HCT116 (cell line): ENCODE measurements at regions not wholly inside any gene's neighbourhood (a gene's known extent, or its start where the extent isn't known, plus 50 kb on each side); places are given as distances from the start of the nearest gene placed in this dataset.

Experiments
- ATAC-seq: fragments of 200-7000 bp; cut with Tn5 transposase; 2 replicates; pipeline ENCODE4 v1.9.1; 2020; ENCODE audit warnings: mild to moderate bottlenecking, moderate library complexity
- BruUV-seq: library from RNA; stranded (reverse); fragments of 400-500 nt; replicated peaks from 2 replicates; lab custom pipeline; 2021; lab: Mats Ljungman, UMichigan
- CTCF ChIA-PET: fragments of 300-600 bp; sonication (Branson Sonifier 250); formaldehyde crosslinking; loops from one replicate; lab custom pipeline; 2021; ENCODE audit warnings: antibody characterized with exemption; lab: Charles Lee
- POLR2A ChIA-PET: fragments of 300-600, 350-600 bp; sonication (Branson Sonifier 250); formaldehyde crosslinking; loops from one replicate; lab custom pipeline; 2021; ENCODE audit warnings: antibody characterized with exemption; lab: Charles Lee
- RAD21 ChIA-PET, 2 experiments: fragments of 300-600 bp; sonication (Branson Sonifier 250); formaldehyde crosslinking; loops; one replicate each; lab custom pipeline; 2023; ENCODE audit warnings: low total read pairs in 2 of 2; ENCODE audit not compliant: uncharacterized antibody in 2 of 2, unreplicated experiment in 2 of 2, low non-redundant PET in 1 of 2; lab: Charles Lee
- DNase-seq: peaks from one replicate; pipeline ENCODE4 v3.0.0-alpha.2; 2010; ENCODE audit warnings: low read depth, low spot score
- H2AFZ ChIP-seq: fragments of 200-600 bp; shearing (Covaris generic), sonication (generic); 2 replicates; pipeline ENCODE4 v1.6.1; 2017; ENCODE audit warnings: low read depth, mixed run types, mixed read lengths, antibody characterized with exemption, low read length; ENCODE audit not compliant: poor library complexity, severe bottlenecking
- H3K27ac ChIP-seq: 2 replicates; pipeline ENCODE4 v1.5.1; 2012; ENCODE audit warnings: low read depth, low read length
- H3K27me3 ChIP-seq: fragments of 200-600 bp; sonication (generic); 2 replicates; pipeline ENCODE4 v1.6.1; 2016; ENCODE audit warnings: mixed run types, low read length, mixed read lengths; ENCODE audit not compliant: insufficient read depth
- H3K36me3 ChIP-seq, 2 experiments: fragments of 200-500 bp in 1 of 2; fragments of 200-600 bp in 1 of 2; sonication (Bioruptor generic) in 1 of 2; sonication (generic) in 1 of 2; 2 replicates each; pipeline versions ENCODE4 v1.5.1 to v1.6.1; 2014 to 2016; ENCODE audit warnings: low read length in 2 of 2, inconsistent platforms in 1 of 2, mixed read lengths in 1 of 2, mixed run types in 1 of 2; ENCODE audit not compliant: insufficient read depth in 2 of 2, control insufficient read depth in 1 of 2
- H3K4me1 ChIP-seq, 2 experiments: fragments of 200-600 bp in 1 of 2; sonication (generic) in 1 of 2; 2 replicates each; pipeline versions ENCODE4 v1.5.1 to v1.6.1; 2012 to 2017; ENCODE audit warnings: low read length in 2 of 2, inconsistent platforms in 1 of 2, mild to moderate bottlenecking in 1 of 2, mixed read lengths in 1 of 2, mixed run types in 1 of 2, moderate library complexity in 1 of 2; ENCODE audit not compliant: insufficient read depth in 2 of 2, control insufficient read depth in 1 of 2
- H3K4me2 ChIP-seq: fragments of 200-600 bp; sonication (generic); 2 replicates; pipeline ENCODE4 v1.6.1; 2017; ENCODE audit warnings: mixed run types, low read length, mixed read lengths
- H3K4me3 ChIP-seq, 2 experiments: fragments of 200-600 bp in 1 of 2; sonication (generic) in 1 of 2; replicated peaks in 1 of 2; 2 replicates each; pipeline ENCODE4 v1.5.1; 2011 to 2016; ENCODE audit warnings: low read length in 2 of 2, control low read depth in 1 of 2, low read depth in 1 of 2, mild to moderate bottlenecking in 1 of 2, mixed read lengths in 1 of 2, mixed run types in 1 of 2
- H3K79me2 ChIP-seq: fragments of 200-600 bp; sonication (generic); 2 replicates; pipeline ENCODE4 v1.6.1; 2017; ENCODE audit warnings: mild to moderate bottlenecking, mixed run types, low read length, moderate library complexity, mixed read lengths; ENCODE audit not compliant: insufficient read depth
- H3K9ac ChIP-seq: fragments of 200-600 bp; sonication (generic); 2 replicates; pipeline ENCODE4 v1.6.1; 2016; ENCODE audit warnings: low read length, mixed read lengths
- H3K9me2 ChIP-seq: fragments of 200-600 bp; sonication (generic), shearing (Covaris generic); 2 replicates; pipeline ENCODE4 v1.6.1; 2017; ENCODE audit warnings: mixed run types, mild to moderate bottlenecking, moderate library complexity; ENCODE audit not compliant: insufficient read depth
- H3K9me3 ChIP-seq, 2 experiments: fragments of 200-500 bp in 1 of 2; fragments of 200-600 bp in 1 of 2; sonication (Bioruptor generic) in 1 of 2; sonication (generic) in 1 of 2; 2 replicates each; pipeline ENCODE4 v1.6.1; 2014 to 2017; ENCODE audit warnings: low read length in 2 of 2, mixed read lengths in 2 of 2, inconsistent platforms in 1 of 2, low read depth in 1 of 2, mild to moderate bottlenecking in 1 of 2, mixed run types in 1 of 2, moderate library complexity in 1 of 2; ENCODE audit not compliant: control insufficient read depth in 1 of 2, insufficient read depth in 1 of 2
- H4K20me1 ChIP-seq: fragments of 200-600 bp; sonication (generic), shearing (Covaris generic); 2 replicates; pipeline ENCODE4 v1.6.1; 2017; ENCODE audit warnings: mixed run types, mild to moderate bottlenecking, moderate library complexity; ENCODE audit not compliant: insufficient read depth
- CEBPB ChIP-seq: IDR thresholded peaks from 2 replicates; pipeline ENCODE4 v1.6.1; 2012; ENCODE audit warnings: low read depth
- EGR1 ChIP-seq: IDR thresholded peaks from 2 replicates; pipeline ENCODE4 v1.6.1; 2012; ENCODE audit warnings: low read depth
- FOSL1 ChIP-seq: IDR thresholded peaks from 2 replicates; pipeline ENCODE4 v1.6.1; 2012; ENCODE audit warnings: low read depth
- POLR2A ChIP-seq: IDR thresholded peaks from 2 replicates; pipeline ENCODE4 v1.7.0; 2011; ENCODE audit warnings: borderline replicate concordance; ENCODE audit not compliant: insufficient read depth, insufficient read length; ENCODE audit errors: extremely low read depth
- POLR2AphosphoS5 ChIP-seq: IDR thresholded peaks from 2 replicates; pipeline ENCODE4 v1.6.1; 2011; ENCODE audit warnings: mild to moderate bottlenecking, low read depth, low read length, moderate library complexity
- SIN3A ChIP-seq: IDR thresholded peaks from 2 replicates; pipeline ENCODE4 v1.6.1; 2012; ENCODE audit warnings: low read depth
- SP1 ChIP-seq: IDR thresholded peaks from 2 replicates; pipeline ENCODE4 v1.6.1; 2012; ENCODE audit warnings: low read depth
- SRF ChIP-seq: IDR thresholded peaks from 2 replicates; pipeline ENCODE4 v1.6.1; 2012; ENCODE audit warnings: low read depth
- TCF7L2 ChIP-seq: IDR thresholded peaks from 2 replicates; pipeline ENCODE4 v1.7.0; 2011; ENCODE audit warnings: borderline replicate concordance, inconsistent platforms; ENCODE audit not compliant: insufficient read depth, insufficient read length; ENCODE audit errors: extremely low read depth
- YY1 ChIP-seq: IDR thresholded peaks from 2 replicates; pipeline ENCODE4 v1.6.1; 2011; ENCODE audit warnings: low read length, low read depth, moderate library complexity, mild to moderate bottlenecking; ENCODE audit not compliant: insufficient replicate concordance; ENCODE audit errors: extremely low read depth
- ZFX ChIP-seq: fragments of 450-650 bp; IDR thresholded peaks from 2 replicates; pipeline ENCODE4 v1.6.1; 2017
- ZNF274 ChIP-seq: fragments of 200-500 bp; sonication (Bioruptor generic); IDR thresholded peaks from 2 replicates; pipeline ENCODE4 v1.6.1; 2014; ENCODE audit warnings: mild to moderate bottlenecking, low read depth, low read length, inconsistent platforms
- intact Hi-C: fragments of 100-400 bp; cut with micrococcal nuclease; formaldehyde crosslinking; loops from 2 replicates; pipeline ENCODE4 v1.10.0; 2022
- TF ChIP-seq, protein P1 (sequence below): IDR thresholded peaks from 2 replicates; pipeline ENCODE4 v1.6.1; 2012; ENCODE audit warnings: low read depth
- TF ChIP-seq, protein P2 (sequence below), 3 experiments: fragments of 200-600 bp in 1 of 3; sonication (generic) in 1 of 3; IDR thresholded peaks in 2 of 3; conservative IDR thresholded peaks in 1 of 3; 2 replicates each; pipeline ENCODE4 v1.5.1; 2012 to 2017; ENCODE audit warnings: low read depth in 2 of 3, low read length in 2 of 3, antibody characterized with exemption in 1 of 3, borderline replicate concordance in 1 of 3, control low read depth in 1 of 3, mild to moderate bottlenecking in 1 of 3, mixed read lengths in 1 of 3, mixed run types in 1 of 3, moderate library complexity in 1 of 3; ENCODE audit not compliant: insufficient read depth in 1 of 3
- TF ChIP-seq, protein P3 (sequence below): IDR thresholded peaks from 2 replicates; pipeline ENCODE4 v1.6.1; 2011; ENCODE audit warnings: mild to moderate bottlenecking, low read length, moderate library complexity; ENCODE audit not compliant: insufficient replicate concordance; ENCODE audit errors: extremely low read depth

DNA sequence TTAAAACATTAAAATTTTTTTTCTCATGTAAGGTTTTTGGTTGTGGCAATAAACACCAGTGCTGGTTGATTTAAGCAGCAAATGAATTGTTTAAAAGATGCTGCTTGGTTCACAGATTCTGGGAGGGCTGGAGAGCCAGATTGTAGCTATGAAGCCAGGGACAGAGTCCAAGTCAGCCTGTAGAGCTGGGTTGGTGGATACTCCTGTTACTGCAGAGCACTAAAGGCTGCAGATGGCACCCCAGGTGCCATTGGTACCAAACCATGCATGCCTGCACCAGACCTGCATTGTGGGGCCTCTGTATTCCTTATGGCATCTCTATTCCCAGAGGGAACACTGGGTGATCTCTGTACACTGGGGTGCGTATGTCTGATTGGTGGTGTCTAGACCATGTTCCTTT lies 113.3 kb downstream of the SNAPC1 start:
- Histone ChIP-seq H3K9me2 (no peaks in the 10 kb centered on the region), H3K36me3 (no peaks in the 10 kb centered on the region), H3K9ac (no peak overlapping the region), H4K20me1 (no peaks in the 10 kb centered on the region), H2AFZ (no peak overlapping the region), H3K4me2 (no peak overlapping the region), H3K79me2 (no peaks in the 10 kb centered on the region), H3K4me3 (no peak overlapping the region), H3K4me1 (no peaks in the 10 kb centered on the region), H3K27me3 (peaks cover 45% of the 10 kb centered on the region), H3K9me3 (no peaks in the 10 kb centered on the region), H3K27ac (no peak overlapping the region)
- TF ChIP-seq, protein P1, sequence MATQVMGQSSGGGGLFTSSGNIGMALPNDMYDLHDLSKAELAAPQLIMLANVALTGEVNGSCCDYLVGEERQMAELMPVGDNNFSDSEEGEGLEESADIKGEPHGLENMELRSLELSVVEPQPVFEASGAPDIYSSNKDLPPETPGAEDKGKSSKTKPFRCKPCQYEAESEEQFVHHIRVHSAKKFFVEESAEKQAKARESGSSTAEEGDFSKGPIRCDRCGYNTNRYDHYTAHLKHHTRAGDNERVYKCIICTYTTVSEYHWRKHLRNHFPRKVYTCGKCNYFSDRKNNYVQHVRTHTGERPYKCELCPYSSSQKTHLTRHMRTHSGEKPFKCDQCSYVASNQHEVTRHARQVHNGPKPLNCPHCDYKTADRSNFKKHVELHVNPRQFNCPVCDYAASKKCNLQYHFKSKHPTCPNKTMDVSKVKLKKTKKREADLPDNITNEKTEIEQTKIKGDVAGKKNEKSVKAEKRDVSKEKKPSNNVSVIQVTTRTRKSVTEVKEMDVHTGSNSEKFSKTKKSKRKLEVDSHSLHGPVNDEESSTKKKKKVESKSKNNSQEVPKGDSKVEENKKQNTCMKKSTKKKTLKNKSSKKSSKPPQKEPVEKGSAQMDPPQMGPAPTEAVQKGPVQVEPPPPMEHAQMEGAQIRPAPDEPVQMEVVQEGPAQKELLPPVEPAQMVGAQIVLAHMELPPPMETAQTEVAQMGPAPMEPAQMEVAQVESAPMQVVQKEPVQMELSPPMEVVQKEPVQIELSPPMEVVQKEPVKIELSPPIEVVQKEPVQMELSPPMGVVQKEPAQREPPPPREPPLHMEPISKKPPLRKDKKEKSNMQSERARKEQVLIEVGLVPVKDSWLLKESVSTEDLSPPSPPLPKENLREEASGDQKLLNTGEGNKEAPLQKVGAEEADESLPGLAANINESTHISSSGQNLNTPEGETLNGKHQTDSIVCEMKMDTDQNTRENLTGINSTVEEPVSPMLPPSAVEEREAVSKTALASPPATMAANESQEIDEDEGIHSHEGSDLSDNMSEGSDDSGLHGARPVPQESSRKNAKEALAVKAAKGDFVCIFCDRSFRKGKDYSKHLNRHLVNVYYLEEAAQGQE: no peak
- TF ChIP-seq POLR2AphosphoS5 (no peak), SIN3A (no peak), FOSL1 (no peak), YY1 (no peak), SP1 (no peak), POLR2A (no peak), EGR1 (no peak), ZNF274 (no peak), ZFX (no peak), SRF (no peak), CEBPB (no peak), TCF7L2 (no peak)
- TF ChIP-seq, protein P2, sequence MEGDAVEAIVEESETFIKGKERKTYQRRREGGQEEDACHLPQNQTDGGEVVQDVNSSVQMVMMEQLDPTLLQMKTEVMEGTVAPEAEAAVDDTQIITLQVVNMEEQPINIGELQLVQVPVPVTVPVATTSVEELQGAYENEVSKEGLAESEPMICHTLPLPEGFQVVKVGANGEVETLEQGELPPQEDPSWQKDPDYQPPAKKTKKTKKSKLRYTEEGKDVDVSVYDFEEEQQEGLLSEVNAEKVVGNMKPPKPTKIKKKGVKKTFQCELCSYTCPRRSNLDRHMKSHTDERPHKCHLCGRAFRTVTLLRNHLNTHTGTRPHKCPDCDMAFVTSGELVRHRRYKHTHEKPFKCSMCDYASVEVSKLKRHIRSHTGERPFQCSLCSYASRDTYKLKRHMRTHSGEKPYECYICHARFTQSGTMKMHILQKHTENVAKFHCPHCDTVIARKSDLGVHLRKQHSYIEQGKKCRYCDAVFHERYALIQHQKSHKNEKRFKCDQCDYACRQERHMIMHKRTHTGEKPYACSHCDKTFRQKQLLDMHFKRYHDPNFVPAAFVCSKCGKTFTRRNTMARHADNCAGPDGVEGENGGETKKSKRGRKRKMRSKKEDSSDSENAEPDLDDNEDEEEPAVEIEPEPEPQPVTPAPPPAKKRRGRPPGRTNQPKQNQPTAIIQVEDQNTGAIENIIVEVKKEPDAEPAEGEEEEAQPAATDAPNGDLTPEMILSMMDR (IDR thresholded peaks at IDR 0.05 in 2 of 3, conservative IDR thresholded peaks at IDR 0.05 in 1 of 3; ENCODE audit: borderline replicate concordance in 1 of 3, insufficient read depth in 1 of 3, low read depth in 2 of 3, low read length in 2 of 3): no peak
- TF ChIP-seq, protein P3, sequence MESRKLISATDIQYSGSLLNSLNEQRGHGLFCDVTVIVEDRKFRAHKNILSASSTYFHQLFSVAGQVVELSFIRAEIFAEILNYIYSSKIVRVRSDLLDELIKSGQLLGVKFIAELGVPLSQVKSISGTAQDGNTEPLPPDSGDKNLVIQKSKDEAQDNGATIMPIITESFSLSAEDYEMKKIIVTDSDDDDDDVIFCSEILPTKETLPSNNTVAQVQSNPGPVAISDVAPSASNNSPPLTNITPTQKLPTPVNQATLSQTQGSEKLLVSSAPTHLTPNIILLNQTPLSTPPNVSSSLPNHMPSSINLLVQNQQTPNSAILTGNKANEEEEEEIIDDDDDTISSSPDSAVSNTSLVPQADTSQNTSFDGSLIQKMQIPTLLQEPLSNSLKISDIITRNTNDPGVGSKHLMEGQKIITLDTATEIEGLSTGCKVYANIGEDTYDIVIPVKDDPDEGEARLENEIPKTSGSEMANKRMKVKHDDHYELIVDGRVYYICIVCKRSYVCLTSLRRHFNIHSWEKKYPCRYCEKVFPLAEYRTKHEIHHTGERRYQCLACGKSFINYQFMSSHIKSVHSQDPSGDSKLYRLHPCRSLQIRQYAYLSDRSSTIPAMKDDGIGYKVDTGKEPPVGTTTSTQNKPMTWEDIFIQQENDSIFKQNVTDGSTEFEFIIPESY: no peak
- CTCF ChIA-PET: no interaction called here
- no TSS peak for BruUV-seq
- POLR2A ChIA-PET: no interaction called here
- ATAC-seq: no peak
- no peak for DNase-seq
- intact Hi-C loops: no loop called here
- RAD21 ChIA-PET: no interaction called here
